HG03432 (cell line): ENCODE measurements at regions not wholly inside any gene's neighbourhood (a gene's known extent, or its start where the extent isn't known, plus 50 kb on each side); places are given as distances from the start of the nearest gene placed in this dataset.

Source experiments
- ATAC-seq: cut with Tn5 transposase; IDR thresholded peaks from one replicate; pipeline ENCODE4 v1.9.1; 2021; ENCODE audit warnings: mild to moderate bottlenecking, moderate library complexity; ENCODE audit not compliant: unreplicated experiment

GRCh38 chr2:183283209-183283608 is 159.0 kb downstream of the NUP35 start:
- no peak for ATAC-seq

- no peak for ATAC-seq
Observed at GRCh38 chr2:183284606-183285005, 160.4 kb downstream of the NUP35 start.

GRCh38 chr2:183291436-183291835 is 167.2 kb downstream of the NUP35 start:
- ATAC-seq, result no peak

GRCh38 chr2:183292028-183292427 is 167.8 kb downstream of the NUP35 start:
- no peak for ATAC-seq

- ATAC-seq, result no peak
Observed at GRCh38 chr2:183339311-183339710, 215.1 kb downstream of the NUP35 start.

GRCh38 chr2:183341057-183341456 is 216.8 kb downstream of the NUP35 start:
- ATAC-seq, result no peak

- no peak for ATAC-seq
Observed at GRCh38 chr2:183347969-183348368, 223.7 kb downstream of the NUP35 start.

- ATAC-seq, result peak; percentile 83
Observed at GRCh38 chr2:183348492-183348891, 224.2 kb downstream of the NUP35 start.

GRCh38 chr2:183349091-183349490 is 224.8 kb downstream of the NUP35 start:
- peak; percentile 38 for ATAC-seq

GRCh38 chr2:183359867-183360266 is 235.6 kb downstream of the NUP35 start:
- no peak for ATAC-seq

GRCh38 chr2:183371545-183371944 is 247.3 kb downstream of the NUP35 start:
- peak; percentile 79 for ATAC-seq

GRCh38 chr2:183375821-183376220 is 251.6 kb downstream of the NUP35 start:
- no peak for ATAC-seq

- ATAC-seq, result no peak
Observed at GRCh38 chr2:183383854-183384253, 259.6 kb downstream of the NUP35 start.

GRCh38 chr2:183389546-183390080 is 265.4 kb downstream of the NUP35 start:
- no peak for ATAC-seq

- no peak for ATAC-seq
Observed at GRCh38 chr2:183390109-183390508, 265.9 kb downstream of the NUP35 start.

- ATAC-seq, result no peak
Observed at GRCh38 chr2:183404392-183404791, 280.1 kb downstream of the NUP35 start.

- no peak for ATAC-seq
Observed at GRCh38 chr2:183408562-183408961, 284.3 kb downstream of the NUP35 start.

GRCh38 chr2:183409662-183410061 is 285.4 kb downstream of the NUP35 start:
- ATAC-seq, result no peak

GRCh38 chr2:183416753-183417152 is 292.5 kb downstream of the NUP35 start:
- ATAC-seq, result no peak

- ATAC-seq, result no peak
Observed at GRCh38 chr2:183426825-183427224, 302.6 kb downstream of the NUP35 start.

- ATAC-seq, result no peak
Observed at GRCh38 chr2:183427558-183427957, 303.3 kb downstream of the NUP35 start.

- no peak for ATAC-seq
Observed at GRCh38 chr2:183428881-183429280, 304.6 kb downstream of the NUP35 start.

- no peak for ATAC-seq
Observed at GRCh38 chr2:183438541-183438940, 314.3 kb downstream of the NUP35 start.
